ENCODE measurements at regions not wholly inside any gene's neighbourhood (a gene's known extent, or its start where the extent isn't known, plus 50 kb on each side); places are given as distances from the start of the nearest gene placed in this dataset.

- H3K36me3 ChIP-seq = no peaks in the 10 kb centered on the region
- no peak overlapping the region for H3K4me3 ChIP-seq
- DNase-seq = no peak
- H3K27me3 ChIP-seq = no peaks in the 10 kb centered on the region
- no peaks in the 10 kb centered on the region for H3K9me3 ChIP-seq
These were observed 240.9 kb downstream of the TUSC7 start for GRCh38 chr3:116950301-116951055.

DNA sequence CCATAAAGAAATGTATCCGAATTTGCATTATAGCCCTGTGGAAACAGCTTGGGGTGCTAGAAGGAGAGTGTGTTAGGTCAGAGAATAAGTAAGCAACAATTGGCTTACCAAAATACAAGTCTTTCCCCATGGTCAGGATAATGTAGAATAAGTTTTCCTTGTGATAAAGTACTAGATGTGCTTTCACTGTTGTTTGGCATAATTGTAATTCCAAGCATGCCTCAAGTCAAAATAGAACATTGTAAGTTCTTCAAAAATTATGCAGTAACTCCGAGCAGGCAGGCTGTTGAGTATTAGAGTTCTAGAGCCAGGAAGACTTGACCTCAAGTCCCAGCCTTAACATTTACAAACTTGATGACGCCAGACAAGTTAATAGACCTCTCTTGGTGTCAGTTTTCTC, 242.0 kb downstream of the TUSC7 start:
- Histone ChIP-seq H3K9me3 (no peaks in the 10 kb centered on the region), H3K4me3 (no peak overlapping the region), H3K27me3 (no peaks in the 10 kb centered on the region), H3K36me3 (no peaks in the 10 kb centered on the region)
- DNase-seq = no peak

- no peak for DNase-seq
- Histone ChIP-seq H3K27me3 (no peaks in the 10 kb centered on the region), H3K9me3 (no peaks in the 10 kb centered on the region), H3K36me3 (no peaks in the 10 kb centered on the region), H3K4me3 (no peak overlapping the region)
These were observed 248.7 kb downstream of the TUSC7 start for GRCh38 chr3:116958291-116958690.

- Histone ChIP-seq H3K27me3 (no peaks in the 10 kb centered on the region), H3K36me3 (no peaks in the 10 kb centered on the region), H3K4me3 (no peak overlapping the region), H3K9me3 (no peaks in the 10 kb centered on the region)
- no peak for DNase-seq
These were observed 251.5 kb downstream of the TUSC7 start for GRCh38 chr3:116961106-116961505.

DNA sequence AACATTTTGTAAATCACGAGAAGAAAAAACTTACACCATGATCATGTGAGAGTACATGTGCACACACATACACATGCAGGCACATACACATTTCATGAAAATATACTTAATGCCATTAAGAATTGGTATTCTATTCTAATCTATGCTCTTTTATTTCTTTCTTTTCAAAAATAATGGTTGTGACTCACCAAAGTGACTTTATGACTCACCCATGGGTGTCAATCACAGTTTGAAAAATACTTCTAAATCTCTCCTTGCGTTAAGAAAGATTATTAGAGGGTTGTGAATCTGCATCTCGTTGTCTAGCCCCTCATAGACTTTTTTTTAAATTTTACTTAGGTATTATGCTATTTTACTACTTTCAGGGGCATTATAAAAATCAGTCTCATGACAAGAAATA, 254.2 kb downstream of the TUSC7 start:
- no peaks in the 10 kb centered on the region for H3K27me3 ChIP-seq
- no peaks in the 10 kb centered on the region for H3K36me3 ChIP-seq
- no peak overlapping the region for H3K4me3 ChIP-seq
- no peak for DNase-seq
- no peaks in the 10 kb centered on the region for H3K9me3 ChIP-seq

DNA sequence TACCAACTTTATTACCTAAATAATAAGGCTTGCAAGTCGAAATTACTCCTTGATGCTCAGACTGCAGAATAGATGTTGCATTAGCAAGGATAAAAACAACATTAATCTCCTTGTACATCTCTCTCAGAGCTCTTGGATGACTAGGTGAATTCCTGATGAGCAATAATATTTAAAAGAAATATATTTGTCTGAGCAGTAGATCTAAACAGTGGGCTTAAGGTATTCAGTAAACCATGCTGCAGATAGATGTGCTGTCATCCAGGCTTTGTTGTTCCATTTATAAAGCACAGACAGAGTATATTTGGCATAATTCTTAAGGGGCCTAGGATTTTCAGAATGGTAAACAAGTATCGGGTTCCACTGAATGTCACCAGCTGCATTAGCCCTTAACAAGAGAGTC, 257.1 kb downstream of the TUSC7 start:
- Histone ChIP-seq H3K9me3 (no peaks in the 10 kb centered on the region), H3K27me3 (no peaks in the 10 kb centered on the region), H3K36me3 (no peaks in the 10 kb centered on the region), H3K4me3 (no peak overlapping the region)
- DNase-seq = no peak

GRCh38 chr3:116969135-116969534, 259.6 kb downstream of the TUSC7 start:
- no peaks in the 10 kb centered on the region for H3K27me3 ChIP-seq
- H3K36me3 ChIP-seq = no peaks in the 10 kb centered on the region
- H3K4me3 ChIP-seq = no peak overlapping the region
- H3K9me3 ChIP-seq = no peaks in the 10 kb centered on the region
- no peak for DNase-seq

GRCh38 chr3:116969646-116970045, 260.1 kb downstream of the TUSC7 start:
- no peaks in the 10 kb centered on the region for H3K36me3 ChIP-seq
- H3K9me3 ChIP-seq = no peaks in the 10 kb centered on the region
- no peaks in the 10 kb centered on the region for H3K27me3 ChIP-seq
- H3K4me3 ChIP-seq = no peak overlapping the region
- no peak for DNase-seq

DNA sequence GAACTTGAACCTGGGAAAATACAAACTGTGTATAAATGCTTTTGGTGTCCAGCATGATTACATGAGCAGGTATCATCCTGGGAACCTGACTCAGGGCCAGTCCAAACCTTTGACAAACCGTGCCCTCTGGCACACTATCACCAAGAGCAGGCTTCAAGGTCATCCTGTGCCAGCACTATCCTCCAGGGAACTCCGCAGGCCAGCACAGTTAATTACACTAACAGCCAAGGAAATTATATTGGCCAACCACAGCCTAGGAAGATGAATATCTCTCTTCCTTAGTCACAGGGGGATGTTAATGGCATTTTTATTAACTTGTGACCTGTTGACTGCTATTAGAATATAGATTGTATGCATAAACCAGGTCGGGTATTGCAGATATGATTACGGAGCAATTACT, 262.0 kb downstream of the TUSC7 start:
- no peak for DNase-seq
- no peak overlapping the region for H3K4me3 ChIP-seq

GRCh38 chr3:116974702-116975101, 265.1 kb downstream of the TUSC7 start:
- DNase-seq = no peak
- Histone ChIP-seq H3K27me3 (no peaks in the 10 kb centered on the region), H3K36me3 (no peaks in the 10 kb centered on the region), H3K9me3 (no peaks in the 10 kb centered on the region), H3K4me3 (no peak overlapping the region)

More for the DNA sequence above, 262.0 kb downstream of the TUSC7 start:
- Histone ChIP-seq H3K9me3 (no peaks in the 10 kb centered on the region), H3K36me3 (no peaks in the 10 kb centered on the region), H3K27me3 (no peaks in the 10 kb centered on the region)

- Histone ChIP-seq H3K9me3 (no peaks in the 10 kb centered on the region), H3K4me3 (no peak overlapping the region), H3K36me3 (no peaks in the 10 kb centered on the region), H3K27me3 (no peaks in the 10 kb centered on the region)
- DNase-seq = no peak
These were observed 267.9 kb downstream of the TUSC7 start for GRCh38 chr3:116977441-116977840.

- H3K27me3 ChIP-seq = no peaks in the 10 kb centered on the region
- H3K9me3 ChIP-seq = no peaks in the 10 kb centered on the region
- no peak for DNase-seq
- H3K36me3 ChIP-seq = no peaks in the 10 kb centered on the region
- H3K4me3 ChIP-seq = no peak overlapping the region
These were observed 270.5 kb downstream of the TUSC7 start for GRCh38 chr3:116980099-116980498.

DNA sequence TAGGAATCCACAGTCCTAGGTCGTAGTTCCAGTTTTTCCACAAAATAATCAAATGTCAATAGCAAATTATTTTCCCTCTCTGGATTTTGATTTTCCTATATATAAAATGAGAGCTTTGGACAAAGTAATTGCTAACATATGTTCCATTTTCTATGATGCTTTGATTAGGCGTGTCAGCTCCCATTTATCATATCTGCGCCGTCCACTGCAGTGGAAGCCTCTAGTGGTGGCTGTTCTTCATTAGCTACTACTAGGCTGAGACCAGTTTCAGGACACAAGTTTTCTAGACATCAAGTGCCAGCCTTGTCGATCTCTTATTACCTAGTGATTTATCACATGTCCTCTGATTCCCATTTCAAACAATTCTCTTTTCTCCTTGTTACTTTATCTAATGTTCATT, 271.5 kb downstream of the TUSC7 start:
- no peaks in the 10 kb centered on the region for H3K9me3 ChIP-seq
- no peak for DNase-seq
- H3K4me3 ChIP-seq = no peak overlapping the region
- no peaks in the 10 kb centered on the region for H3K36me3 ChIP-seq
- no peaks in the 10 kb centered on the region for H3K27me3 ChIP-seq

DNA sequence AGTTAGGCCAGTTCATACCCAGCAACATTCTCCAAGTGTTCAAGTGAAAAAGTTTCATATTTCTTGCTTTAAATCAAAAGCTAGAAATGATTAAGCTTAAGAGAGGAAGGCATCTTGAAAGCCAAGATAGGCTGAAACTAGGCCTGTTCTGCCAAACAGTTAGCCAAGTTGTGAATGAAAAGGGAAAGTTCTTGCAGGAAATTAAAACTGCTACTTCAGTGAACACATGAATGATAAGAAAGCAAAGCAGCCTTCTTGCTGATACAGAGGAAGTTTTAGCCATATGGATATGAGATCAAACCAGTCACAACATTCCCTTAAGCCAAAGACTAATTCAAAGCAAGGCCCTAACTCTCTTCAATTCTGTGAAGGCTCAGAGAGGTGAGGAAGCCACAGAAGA, 274.7 kb downstream of the TUSC7 start:
- DNase-seq = no peak
- no peaks in the 10 kb centered on the region for H3K27me3 ChIP-seq
- H3K9me3 ChIP-seq = no peaks in the 10 kb centered on the region
- H3K4me3 ChIP-seq = no peak overlapping the region
- H3K36me3 ChIP-seq = no peaks in the 10 kb centered on the region

GRCh38 chr3:116994351-116994879, 284.8 kb downstream of the TUSC7 start:
- Histone ChIP-seq H3K27me3 (no peaks in the 10 kb centered on the region), H3K36me3 (no peaks in the 10 kb centered on the region), H3K9me3 (no peaks in the 10 kb centered on the region), H3K4me3 (no peak overlapping the region)
- DNase-seq = no peak

DNA sequence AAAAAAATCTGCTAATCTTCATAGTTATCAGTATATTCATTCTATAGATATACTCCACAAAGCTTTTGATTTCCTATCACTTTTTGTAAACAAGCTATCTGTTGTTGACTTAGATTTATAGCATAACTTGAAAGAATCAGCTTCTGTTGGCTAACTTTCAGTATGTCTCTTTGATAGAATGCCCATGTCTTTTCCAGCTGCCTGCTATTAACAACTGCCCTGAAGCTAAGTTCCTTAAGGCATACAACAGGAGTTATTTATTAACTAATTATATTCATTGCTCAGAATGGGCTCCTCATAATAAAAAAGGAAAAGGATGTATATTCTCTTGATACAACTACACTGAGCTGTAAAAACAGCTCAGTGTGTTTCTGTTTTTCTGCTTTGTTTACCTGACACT, 293.9 kb downstream of the TUSC7 start:
- Histone ChIP-seq H3K36me3 (no peaks in the 10 kb centered on the region), H3K4me3 (no peak overlapping the region), H3K27me3 (no peaks in the 10 kb centered on the region), H3K9me3 (no peaks in the 10 kb centered on the region)
- no peak for DNase-seq

GRCh38 chr3:117005274-117005673, 295.7 kb downstream of the TUSC7 start:
- no peak for DNase-seq
- Histone ChIP-seq H3K9me3 (no peaks in the 10 kb centered on the region), H3K27me3 (no peaks in the 10 kb centered on the region), H3K36me3 (no peaks in the 10 kb centered on the region), H3K4me3 (no peak overlapping the region)

DNA sequence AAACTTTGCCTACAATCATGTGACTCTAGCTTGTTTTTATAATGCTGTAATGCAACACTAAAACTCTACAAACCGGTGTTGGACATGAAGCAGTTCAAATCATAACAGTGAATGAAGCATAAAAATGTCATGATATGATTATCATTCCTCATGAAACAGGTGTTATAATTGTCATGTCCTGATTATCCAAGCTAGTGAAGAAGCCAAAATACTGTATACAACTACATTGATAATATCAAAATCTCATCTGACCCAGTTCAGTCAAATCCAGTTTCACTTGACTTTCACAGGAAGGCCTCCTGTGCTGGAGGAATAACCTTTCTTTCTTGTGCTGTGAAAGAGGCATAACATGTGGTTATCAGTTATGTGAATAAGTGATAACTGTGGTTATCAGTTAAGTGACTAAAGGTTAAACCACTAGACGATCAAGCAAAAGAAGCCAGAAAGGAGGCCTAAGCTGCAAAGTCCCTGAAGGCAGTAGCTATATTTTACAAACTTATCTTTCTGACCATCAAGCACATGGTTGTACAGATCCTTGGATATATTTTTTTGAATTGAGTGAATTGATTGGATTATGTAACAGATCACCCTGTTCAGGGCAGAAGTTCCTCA, 296.4 kb downstream of the TUSC7 start:
- H3K9me3 ChIP-seq = no peaks in the 10 kb centered on the region
- no peaks in the 10 kb centered on the region for H3K27me3 ChIP-seq
- H3K4me3 ChIP-seq = no peak overlapping the region
- H3K36me3 ChIP-seq = no peaks in the 10 kb centered on the region
- no peak for DNase-seq

All from MG63 (cell line).